OCI-LY3 (cell line): ENCODE measurements at regions not wholly inside any gene's neighbourhood (a gene's known extent, or its start where the extent isn't known, plus 50 kb on each side); places are given as distances from the start of the nearest gene placed in this dataset.

Experiments used
- EZH2phosphoT487 ChIP-seq: fragments of 200-600 bp; shearing (Covaris generic); IDR thresholded peaks from 2 replicates; pipeline ENCODE4 v1.6.1; 2018; ENCODE audit warnings: antibody characterized with exemption, mixed run types, low read depth
- TF ChIP-seq, protein P1 (sequence below): fragments of 200-600, 300-600 bp; sonication (generic); IDR thresholded peaks from 2 replicates; pipeline ENCODE4 v1.5.1; 2014; ENCODE audit warnings: antibody characterized with exemption, low read length, low read depth

DNA sequence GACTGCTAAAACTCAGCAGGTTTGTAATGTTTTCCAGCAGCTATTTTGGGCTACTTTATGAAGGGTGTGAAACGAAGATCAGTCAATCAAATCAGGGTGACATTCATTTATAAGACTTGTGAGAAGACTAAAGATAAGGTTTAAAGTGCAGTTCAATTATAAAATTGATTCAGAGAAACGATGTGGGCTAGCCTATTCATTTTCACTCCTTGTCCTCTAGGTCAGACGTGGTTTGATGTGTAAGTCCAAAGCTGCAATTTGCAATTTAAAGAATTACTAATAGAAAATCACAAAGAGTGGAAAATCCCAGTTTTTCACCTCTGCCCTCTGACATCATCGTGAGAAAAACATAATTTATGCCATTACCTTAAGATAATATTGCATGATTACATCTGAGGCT lies 243.5 kb upstream of the NOVA1 start:
- TF ChIP-seq, protein P1, sequence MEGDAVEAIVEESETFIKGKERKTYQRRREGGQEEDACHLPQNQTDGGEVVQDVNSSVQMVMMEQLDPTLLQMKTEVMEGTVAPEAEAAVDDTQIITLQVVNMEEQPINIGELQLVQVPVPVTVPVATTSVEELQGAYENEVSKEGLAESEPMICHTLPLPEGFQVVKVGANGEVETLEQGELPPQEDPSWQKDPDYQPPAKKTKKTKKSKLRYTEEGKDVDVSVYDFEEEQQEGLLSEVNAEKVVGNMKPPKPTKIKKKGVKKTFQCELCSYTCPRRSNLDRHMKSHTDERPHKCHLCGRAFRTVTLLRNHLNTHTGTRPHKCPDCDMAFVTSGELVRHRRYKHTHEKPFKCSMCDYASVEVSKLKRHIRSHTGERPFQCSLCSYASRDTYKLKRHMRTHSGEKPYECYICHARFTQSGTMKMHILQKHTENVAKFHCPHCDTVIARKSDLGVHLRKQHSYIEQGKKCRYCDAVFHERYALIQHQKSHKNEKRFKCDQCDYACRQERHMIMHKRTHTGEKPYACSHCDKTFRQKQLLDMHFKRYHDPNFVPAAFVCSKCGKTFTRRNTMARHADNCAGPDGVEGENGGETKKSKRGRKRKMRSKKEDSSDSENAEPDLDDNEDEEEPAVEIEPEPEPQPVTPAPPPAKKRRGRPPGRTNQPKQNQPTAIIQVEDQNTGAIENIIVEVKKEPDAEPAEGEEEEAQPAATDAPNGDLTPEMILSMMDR = no peak
- TF ChIP-seq EZH2phosphoT487 = no peak
